ENCODE measurements at regions not wholly inside any gene's neighbourhood (a gene's known extent, or its start where the extent isn't known, plus 50 kb on each side); places are given as distances from the start of the nearest gene placed in this dataset.

GRCh38 chr18:56158676-56159075 is 479.7 kb downstream of the TXNL1 start:
- Mint-ChIP-seq H3K27me3 (ENCODE audit: low read depth, unreplicated experiment) (no peaks in the 10 kb centered on the region), H3K36me3 (ENCODE audit: low read depth, unreplicated experiment) (peaks cover 2% of the 10 kb centered on the region), H3K9me3 (ENCODE audit: unreplicated experiment) (no peaks in the 10 kb centered on the region), H3K4me1 (ENCODE audit: low read depth, unreplicated experiment) (peaks cover 17% of the 10 kb centered on the region), H3K4me3 (ENCODE audit: unreplicated experiment) (no peak overlapping the region), H3K27ac (ENCODE audit: unreplicated experiment) (no peak overlapping the region)
- Histone ChIP-seq H3K4me2 (ENCODE audit: low read length) (no peak overlapping the region), H2AFZ (ENCODE audit: low read depth, low read length) (no peak overlapping the region), H3K9me3 (ENCODE audit: insufficient read depth, low read depth, low read length) (no peaks in the 10 kb centered on the region), H3K9ac (ENCODE audit: low read length) (no peak overlapping the region), H3K79me2 (ENCODE audit: insufficient read depth, low read length) (no peaks in the 10 kb centered on the region), H3K27ac (ENCODE audit: low read depth, low read length) (no peak overlapping the region), H4K20me1 (ENCODE audit: insufficient read depth, low read length) (no peaks in the 10 kb centered on the region), H3K36me3 (ENCODE audit: insufficient read depth, low read length) (no peaks in the 10 kb centered on the region), H3K4me1 (ENCODE audit: insufficient read depth, low read length) (no peaks in the 10 kb centered on the region), H3K27me3 (ENCODE audit: insufficient read depth, low read length) (no peaks in the 10 kb centered on the region), H3K4me3 (ENCODE audit: insufficient read depth, low read depth, low read length) (no peak overlapping the region)
- DNase-seq (ENCODE audit: low read depth) (no peak), FAIRE-seq (no peak)
- no peak for TF ChIP-seq CTCF (IDR thresholded peaks at IDR 0.05; ENCODE audit: insufficient read depth, low read depth, low read length)
- no peak for TF ChIP-seq EZH2 (IDR thresholded peaks at IDR 0.05; ENCODE audit: insufficient read depth, low read length)

- Mint-ChIP-seq H3K9me3 (ENCODE audit: unreplicated experiment) (no peaks in the 10 kb centered on the region), H3K4me3 (ENCODE audit: unreplicated experiment) (no peak overlapping the region), H3K36me3 (ENCODE audit: low read depth, unreplicated experiment) (peaks cover 2% of the 10 kb centered on the region), H3K27ac (ENCODE audit: unreplicated experiment) (no peak overlapping the region), H3K27me3 (ENCODE audit: low read depth, unreplicated experiment) (no peaks in the 10 kb centered on the region), H3K4me1 (ENCODE audit: low read depth, unreplicated experiment) (peaks cover 11% of the 10 kb centered on the region)
- Histone ChIP-seq H3K79me2 (ENCODE audit: insufficient read depth, low read length) (no peaks in the 10 kb centered on the region), H3K9me3 (ENCODE audit: insufficient read depth, low read depth, low read length) (no peaks in the 10 kb centered on the region), H2AFZ (ENCODE audit: low read depth, low read length) (no peak overlapping the region), H3K27me3 (ENCODE audit: insufficient read depth, low read length) (no peaks in the 10 kb centered on the region), H3K4me3 (ENCODE audit: insufficient read depth, low read depth, low read length) (no peak overlapping the region), H3K4me1 (ENCODE audit: insufficient read depth, low read length) (no peaks in the 10 kb centered on the region), H3K27ac (ENCODE audit: low read depth, low read length) (no peak overlapping the region), H3K9ac (ENCODE audit: low read length) (no peak overlapping the region), H3K4me2 (ENCODE audit: low read length) (no peak overlapping the region), H4K20me1 (ENCODE audit: insufficient read depth, low read length) (no peaks in the 10 kb centered on the region), H3K36me3 (ENCODE audit: insufficient read depth, low read length) (no peaks in the 10 kb centered on the region)
- FAIRE-seq (no peak), DNase-seq (ENCODE audit: low read depth) (no peak)
- no peak for TF ChIP-seq CTCF (IDR thresholded peaks at IDR 0.05; ENCODE audit: insufficient read depth, low read depth, low read length)
- TF ChIP-seq EZH2 (IDR thresholded peaks at IDR 0.05; ENCODE audit: insufficient read depth, low read length) = no peak
These were observed 480.9 kb downstream of the TXNL1 start for GRCh38 chr18:56157541-56157940.

GRCh38 chr18:56152551-56153310 is 485.7 kb downstream of the TXNL1 start:
- no peak for FAIRE-seq
- H3K4me3 ChIP-seq (ENCODE audit: insufficient read depth, low read depth, low read length) = no peak overlapping the region
- no peak overlapping the region for H3K9ac ChIP-seq (ENCODE audit: low read length)
- H3K79me2 ChIP-seq (ENCODE audit: insufficient read depth, low read length) = no peaks in the 10 kb centered on the region
- H3K27me3 Mint-ChIP-seq (ENCODE audit: low read depth, unreplicated experiment) = no peaks in the 10 kb centered on the region
- peaks cover 14% of the 10 kb centered on the region for H3K4me1 Mint-ChIP-seq (ENCODE audit: low read depth, unreplicated experiment)
- H3K36me3 Mint-ChIP-seq (ENCODE audit: low read depth, unreplicated experiment) = no peaks in the 10 kb centered on the region
- H3K9me3 Mint-ChIP-seq (ENCODE audit: unreplicated experiment) = peaks cover 2% of the 10 kb centered on the region
- no peaks in the 10 kb centered on the region for H3K9me3 ChIP-seq (ENCODE audit: insufficient read depth, low read depth, low read length)
- TF ChIP-seq EZH2 (IDR thresholded peaks at IDR 0.05; ENCODE audit: insufficient read depth, low read length) (no peak), CTCF (IDR thresholded peaks at IDR 0.05; ENCODE audit: insufficient read depth, low read depth, low read length) (no peak)
- DNase-seq (ENCODE audit: low read depth) = no peak
- no peak overlapping the region for H3K4me2 ChIP-seq (ENCODE audit: low read length)
- H3K27me3 ChIP-seq (ENCODE audit: insufficient read depth, low read length) = no peaks in the 10 kb centered on the region
- no peak overlapping the region for H2AFZ ChIP-seq (ENCODE audit: low read depth, low read length)
- no peaks in the 10 kb centered on the region for H3K36me3 ChIP-seq (ENCODE audit: insufficient read depth, low read length)
- H3K4me1 ChIP-seq (ENCODE audit: insufficient read depth, low read length) = peaks cover 10% of the 10 kb centered on the region
- H3K27ac ChIP-seq (ENCODE audit: low read depth, low read length) = no peak overlapping the region
- no peak overlapping the region for H3K27ac Mint-ChIP-seq (ENCODE audit: unreplicated experiment)
- no peaks in the 10 kb centered on the region for H4K20me1 ChIP-seq (ENCODE audit: insufficient read depth, low read length)
- no peak overlapping the region for H3K4me3 Mint-ChIP-seq (ENCODE audit: unreplicated experiment)
